IMR-90 (cell line): ENCODE measurements at regions not wholly inside any gene's neighbourhood (a gene's known extent, or its start where the extent isn't known, plus 50 kb on each side); places are given as distances from the start of the nearest gene placed in this dataset.

Experiments used
- ATAC-seq: fragments of 200-7000 bp; cut with Tn5 transposase; 2 replicates; pipeline ENCODE4 v1.9.1; 2020; ENCODE audit warnings: low read depth, mild to moderate bottlenecking, moderate library complexity
- BruUV-seq: library from RNA; stranded (reverse); fragments of 400-500 nt; replicated peaks from 2 replicates; lab custom pipeline; 2021; lab: Mats Ljungman, UMichigan
- CTCF ChIA-PET: fragments of 300-600 bp; formaldehyde crosslinking; extraction: SDS; loops from one replicate; lab custom pipeline; 2021; ENCODE audit warnings: antibody characterized with exemption; lab: Yijun Ruan, JAX
- POLR2A ChIA-PET: fragments of 300-600 bp; sonication (Branson Sonifier 250); formaldehyde crosslinking; loops from one replicate; lab custom pipeline; 2022; ENCODE audit warnings: antibody characterized with exemption; ENCODE audit not compliant: unreplicated experiment; lab: Charles Lee
- DNase-seq: peaks from one replicate; pipeline ENCODE4 v3.0.0; 2013
- H2AFZ ChIP-seq: replicated peaks from 2 replicates; pipeline ENCODE3; 2013; ENCODE audit warnings: low read length, mild to moderate bottlenecking; ENCODE audit not compliant: poor library complexity
- H2AK5ac ChIP-seq: 2 replicates; pipeline ENCODE4 v1.6.1; 2013; ENCODE audit warnings: low read depth, low read length, inconsistent platforms
- H2AK9ac ChIP-seq: replicated peaks from 2 replicates; pipeline ENCODE3; 2013; ENCODE audit warnings: mild to moderate bottlenecking, low read depth, low read length, moderate library complexity; ENCODE audit not compliant: poor library complexity
- H2BK120ac ChIP-seq: 2 replicates; pipeline ENCODE4 v1.6.1; 2013; ENCODE audit warnings: low read depth, low read length, inconsistent platforms
- H2BK15ac ChIP-seq: 3 replicates; pipeline ENCODE4 v1.6.1; 2013; ENCODE audit warnings: low read depth, low read length, inconsistent platforms
- H2BK20ac ChIP-seq: 2 replicates; pipeline ENCODE4 v1.6.1; 2013; ENCODE audit warnings: low read depth, mild to moderate bottlenecking, inconsistent platforms, low read length, moderate library complexity
- H2BK5ac ChIP-seq: 2 replicates; pipeline ENCODE4 v1.6.1; 2013; ENCODE audit warnings: mild to moderate bottlenecking, low read depth, low read length, inconsistent platforms; ENCODE audit not compliant: poor library complexity, severe bottlenecking
- H3K14ac ChIP-seq: replicated peaks from 2 replicates; pipeline ENCODE4 v1.6.1; 2013; ENCODE audit warnings: low read depth, low read length, inconsistent platforms
- H3K18ac ChIP-seq: 2 replicates; pipeline ENCODE4 v1.6.1; 2013; ENCODE audit warnings: low read depth, low read length, control low read depth
- H3K23ac ChIP-seq: 2 replicates; pipeline ENCODE4 v1.6.1; 2013; ENCODE audit warnings: low read depth, low read length, inconsistent platforms
- H3K27ac ChIP-seq: 2 replicates; pipeline ENCODE4 v1.5.1; 2013; ENCODE audit warnings: mild to moderate bottlenecking, control low read depth, low read length; ENCODE audit not compliant: insufficient read depth
- H3K27me3 ChIP-seq: 2 replicates; pipeline ENCODE4 v1.6.1; 2013; ENCODE audit warnings: low read length; ENCODE audit not compliant: control insufficient read depth, insufficient read depth
- H3K36me3 ChIP-seq: 2 replicates; pipeline ENCODE4 v1.6.1; 2013; ENCODE audit warnings: low read length, mixed read lengths; ENCODE audit not compliant: control insufficient read depth, insufficient read depth
- H3K4ac ChIP-seq: 2 replicates; pipeline ENCODE4 v1.6.1; 2013; ENCODE audit warnings: low read depth, low read length, inconsistent platforms
- H3K4me1 ChIP-seq: 2 replicates; pipeline ENCODE4 v1.6.1; 2013; ENCODE audit warnings: low read length, mixed read lengths; ENCODE audit not compliant: control insufficient read depth, insufficient read depth
- H3K4me2 ChIP-seq: 2 replicates; pipeline ENCODE4 v1.6.1; 2013; ENCODE audit warnings: low read depth, mild to moderate bottlenecking, control low read depth, low read length, moderate library complexity
- H3K4me3 ChIP-seq: 2 replicates; pipeline ENCODE4 v1.5.1; 2013; ENCODE audit warnings: low read depth, mild to moderate bottlenecking, control low read depth, low read length, moderate library complexity; ENCODE audit not compliant: insufficient read depth
- H3K56ac ChIP-seq: 2 replicates; pipeline ENCODE4 v1.6.1; 2013; ENCODE audit warnings: low read length, inconsistent platforms; ENCODE audit not compliant: insufficient read depth; ENCODE audit errors: extremely low read depth
- H3K79me1 ChIP-seq, 2 experiments: 2 replicates each; pipeline ENCODE4 v1.6.1; 2013; ENCODE audit warnings: low read length in 2 of 2, inconsistent platforms in 1 of 2, low read depth in 1 of 2
- H3K9ac ChIP-seq: 2 replicates; pipeline ENCODE4 v1.6.1; 2013; ENCODE audit warnings: low read depth, low read length, control low read depth
- H3K9me1 ChIP-seq: 2 replicates; pipeline ENCODE4 v1.6.1; 2013; ENCODE audit warnings: low read length, inconsistent platforms; ENCODE audit not compliant: insufficient read depth
- H3K9me3 ChIP-seq: 2 replicates; pipeline ENCODE4 v1.6.1; 2013; ENCODE audit warnings: low read length; ENCODE audit not compliant: control insufficient read depth, insufficient read depth
- H4K20me1 ChIP-seq: 2 replicates; pipeline ENCODE4 v1.6.1; 2013; ENCODE audit warnings: low read length, inconsistent platforms; ENCODE audit not compliant: insufficient read depth
- H4K5ac ChIP-seq: 2 replicates; pipeline ENCODE4 v1.6.1; 2013; ENCODE audit warnings: mild to moderate bottlenecking, low read depth, low read length, control low read depth
- H4K8ac ChIP-seq, 2 experiments: 2 replicates each; pipeline ENCODE4 v1.6.1; 2013; ENCODE audit warnings: low read depth in 2 of 2, low read length in 2 of 2, control low read depth in 1 of 2, inconsistent platforms in 1 of 2
- H4K91ac ChIP-seq: 2 replicates; pipeline ENCODE4 v1.6.1; 2013; ENCODE audit warnings: low read depth, low read length, inconsistent platforms; ENCODE audit not compliant: insufficient read depth
- CTCF ChIP-seq: conservative IDR thresholded peaks from 2 replicates; pipeline ENCODE4 v1.5.1; 2012; ENCODE audit warnings: mild to moderate bottlenecking, low read depth, low read length, improper control_type of control experiment
- ELK1 ChIP-seq: fragments of 150-350 bp; IDR thresholded peaks from 2 replicates; pipeline ENCODE4 v1.6.1; 2016; ENCODE audit warnings: low read depth, mild to moderate bottlenecking, low read length, moderate library complexity, borderline replicate concordance
- FOS ChIP-seq: fragments of 150-350 bp; IDR thresholded peaks from 2 replicates; pipeline ENCODE4 v1.6.1; 2016; ENCODE audit warnings: low read depth, low read length
- MAZ ChIP-seq: IDR thresholded peaks from 2 replicates; pipeline ENCODE4 v1.6.1; 2012; ENCODE audit warnings: low read depth, mild to moderate bottlenecking, low read length, improper control_type of control experiment, moderate library complexity, borderline replicate concordance
- POLR2A ChIP-seq: IDR thresholded peaks from 2 replicates; pipeline ENCODE4 v1.6.1; 2012; ENCODE audit warnings: mild to moderate bottlenecking, low read depth, low read length
- RFX5 ChIP-seq: IDR thresholded peaks from 2 replicates; pipeline ENCODE4 v1.8.0; 2012; ENCODE audit warnings: low read depth, mild to moderate bottlenecking, low read length, moderate library complexity
- SMC3 ChIP-seq: fragments of 150-350 bp; IDR thresholded peaks from 2 replicates; pipeline ENCODE4 v1.6.1; 2016; ENCODE audit warnings: low read depth, mild to moderate bottlenecking, antibody characterized with exemption, low read length, moderate library complexity
- WGBS, 2 experiments: methylation state at CpG; one replicate each; pipeline versions ENCODE4 v1.1.5 to v1.1.7; 2013; ENCODE audit warnings: missing lambda C conversion rate in 2 of 2; ENCODE audit not compliant: insufficient read length in 1 of 2; ENCODE audit errors: extremely low coverage in 2 of 2; 5-methylcytosine and 5-hydroxymethylcytosine counted together
- dilution Hi-C: fragments of 300-500 bp; cut with HindIII; formaldehyde crosslinking; loops from one replicate; pipeline ENCODE4 v1.14.3; 2018; ENCODE audit warnings: low sequenced_read_pairs; ENCODE audit not compliant: unreplicated experiment
- in situ Hi-C: fragments of 300-500 bp; cut with MboI; formaldehyde crosslinking; loops from 3 replicates; pipeline ENCODE4 v1.14.3; 2019; ENCODE audit warnings: low sequenced_read_pairs, inconsistent platforms, mixed read lengths
- intact Hi-C: fragments of 100-400 bp; cut with micrococcal nuclease; formaldehyde crosslinking; loops from 2 replicates; pipeline ENCODE4 v1.10.0; 2022

DNA sequence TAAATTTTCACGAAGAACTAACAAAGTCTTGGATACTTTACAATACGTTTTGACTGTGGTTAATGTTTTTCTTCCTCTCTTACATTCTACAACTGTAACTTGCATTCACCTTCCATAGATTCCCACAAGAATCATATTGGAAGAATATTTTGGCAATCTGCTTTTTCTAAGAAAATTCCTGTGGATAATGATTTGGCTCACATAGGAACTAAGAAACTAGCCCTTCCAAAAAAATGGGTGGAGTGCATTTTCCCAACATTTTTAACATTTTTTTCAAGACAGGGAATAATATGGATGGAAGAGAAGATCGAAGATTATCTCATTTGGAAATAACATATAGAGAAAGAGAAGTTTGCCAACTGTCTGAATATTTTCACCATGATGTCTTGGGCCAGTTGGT is 256.9 kb upstream of the POU2AF2 start:
- Histone ChIP-seq H2BK5ac (no peak overlapping the region), H3K9me1 (no peaks in the 10 kb centered on the region; the same call in 1 of the 2 replicates), H3K9me3 (no peaks in the 10 kb centered on the region), H3K79me1 (no peaks in the 10 kb centered on the region), H3K56ac (no peak overlapping the region), H2BK20ac (no peak overlapping the region), H2BK120ac (no peak overlapping the region), H2AK9ac (no peak overlapping the region), H3K23ac (no peak overlapping the region), H4K8ac (no peak overlapping the region), H2AK5ac (no peak overlapping the region), H3K4me1 (peaks cover 13% of the 10 kb centered on the region), H3K27ac (no peak overlapping the region), H3K27me3 (no peaks in the 10 kb centered on the region), H2AFZ (no peak overlapping the region), H4K5ac (no peak overlapping the region), H3K14ac (no peak overlapping the region), H2BK15ac (no peak overlapping the region), H4K91ac (no peak overlapping the region), H3K4me3 (no peak overlapping the region), H3K4ac (no peak overlapping the region), H3K9ac (no peak overlapping the region), H3K36me3 (no peaks in the 10 kb centered on the region), H3K4me2 (no peak overlapping the region), H4K20me1 (no peaks in the 10 kb centered on the region), H3K18ac (no peak overlapping the region)
- TF ChIP-seq SMC3, result no peak
- TF ChIP-seq ELK1, result no peak
- TF ChIP-seq RFX5, result no peak
- TF ChIP-seq CTCF, result no peak
- no peak for TF ChIP-seq POLR2A
- no peak for TF ChIP-seq MAZ
- no peak for TF ChIP-seq FOS
- BruUV-seq, result no TSS peak
- in situ Hi-C loops, result no loop called here
- no peak for ATAC-seq
- CTCF ChIA-PET, result interaction anchor here (1.2 kb wide), 1 partner anchor 9 kb away, joined by 3 read pairs; no protein-coding TSS in a partner anchor
- intact Hi-C loops, result no loop called here
- DNase-seq, result no peak
- dilution Hi-C loops, result no loop called here
- POLR2A ChIA-PET, result no interaction called here
- no CpG with 5 or more reads among the region's 3 CpGs for WGBS, 2 experiments
